Panc1 (cell line): ENCODE measurements at regions not wholly inside any gene's neighbourhood (a gene's known extent, or its start where the extent isn't known, plus 50 kb on each side); places are given as distances from the start of the nearest gene placed in this dataset.

Source experiments
- CTCF ChIP-seq: fragments of 450-650 bp; IDR thresholded peaks from 2 replicates; pipeline ENCODE4 v1.5.1; 2017; ENCODE audit warnings: mild to moderate bottlenecking
- POLR2AphosphoS5 ChIP-seq: IDR thresholded peaks from 2 replicates; pipeline ENCODE4 v1.6.1; 2012; ENCODE audit warnings: mild to moderate bottlenecking, low read depth, low read length, moderate library complexity
- REST ChIP-seq, 2 experiments: IDR thresholded peaks; 2 replicates each; pipeline ENCODE4 v1.6.1; 2011 to 2012; ENCODE audit warnings: low read depth in 2 of 2, control low read depth in 1 of 2, low read length in 1 of 2, mild to moderate bottlenecking in 1 of 2, moderate library complexity in 1 of 2; ENCODE audit not compliant: insufficient read depth in 1 of 2
- SIN3A ChIP-seq: IDR thresholded peaks from 2 replicates; pipeline ENCODE4 v1.6.1; 2012; ENCODE audit warnings: low read depth, mild to moderate bottlenecking, low read length, moderate library complexity, borderline replicate concordance; ENCODE audit not compliant: insufficient read depth

DNA sequence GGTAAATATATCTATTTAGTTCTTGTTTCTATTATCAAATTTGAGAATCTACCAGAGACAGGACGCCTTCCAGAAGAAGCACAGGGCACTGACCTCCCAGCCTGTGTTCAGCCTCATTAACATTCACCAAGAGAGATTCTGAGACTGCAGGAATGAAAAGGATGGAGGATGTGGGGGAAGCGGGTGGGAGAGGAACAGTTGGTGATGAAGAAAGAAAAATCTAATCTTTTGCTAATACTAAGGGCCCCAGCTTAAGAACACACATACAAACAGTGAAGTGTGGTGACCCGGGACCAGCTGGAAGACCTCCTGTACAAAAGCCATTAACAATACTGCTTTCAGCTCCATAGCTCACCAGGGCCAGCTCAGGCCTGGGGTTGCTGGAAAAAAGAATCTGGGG, 160.5 kb downstream of the NUAK1 start:
- TF ChIP-seq REST (IDR thresholded peaks at IDR 0.05; ENCODE audit: insufficient read depth in 1 of 2, low read depth in 2 of 2, low read length in 1 of 2) (no peak), CTCF (no peak), SIN3A (no peak), POLR2AphosphoS5 (no peak)
